GM12878 (cell line): ENCODE measurements at regions not wholly inside any gene's neighbourhood (a gene's known extent, or its start where the extent isn't known, plus 50 kb on each side); places are given as distances from the start of the nearest gene placed in this dataset.

Source experiments
- ATAC-seq: fragments of 200-7000 bp; cut with Tn5 transposase; 3 replicates; pipeline ENCODE4 v1.9.1; 2020; ENCODE audit warnings: mild to moderate bottlenecking, moderate library complexity
- BruUV-seq: library from RNA; stranded (reverse); fragments of 400-500 nt; replicated peaks from 2 replicates; lab custom pipeline; 2021; lab: Mats Ljungman, UMichigan
- CTCF ChIA-PET: fragments of 300-600 bp; sonication (Branson Sonifier 250); formaldehyde crosslinking; extraction: SDS; loops from one replicate; lab custom pipeline; 2021; ENCODE audit warnings: inconsistent platforms; lab: Yijun Ruan, JAX
- POLR2A ChIA-PET: fragments of 350-600 bp; formaldehyde crosslinking; extraction: SDS; loops from one replicate; lab custom pipeline; 2021; ENCODE audit warnings: inconsistent platforms; lab: Charles Lee
- RAD21 ChIA-PET: fragments of 300-600 bp; sonication (Branson Sonifier 250); formaldehyde crosslinking; loops from one replicate; lab custom pipeline; 2023; ENCODE audit warnings: antibody characterized with exemption; ENCODE audit not compliant: unreplicated experiment; lab: Charles Lee
- SMC1A ChIA-PET: fragments of 300-600 bp; sonication (Branson Sonifier 250); formaldehyde crosslinking; loops from one replicate; lab custom pipeline; 2023; ENCODE audit not compliant: unreplicated experiment, uncharacterized antibody; lab: Charles Lee
- DNase-seq: peaks from one replicate; pipeline ENCODE4 v3.0.0-alpha.2; 2011; ENCODE audit warnings: low read depth, low spot score
- FAIRE-seq: peaks from 3 replicates; lab custom pipeline; 2011; peaks lifted over from hg19 to GRCh38; lab: Jason Lieb, UNC
- H2AFZ ChIP-seq: 2 replicates; pipeline ENCODE4 v1.6.0; 2011; ENCODE audit warnings: low read depth, low read length, control low read depth; ENCODE audit not compliant: control insufficient read depth
- H3K27ac ChIP-seq: 2 replicates; pipeline ENCODE4 v1.5.1; 2011; ENCODE audit warnings: control low read depth; ENCODE audit not compliant: control insufficient read depth, insufficient read depth
- H3K27me3 ChIP-seq, 2 experiments: replicated peaks in 1 of 2; 2 replicates each; pipeline versions ENCODE4 v1.6.0 to v1.6.1; 2011; ENCODE audit warnings: low read length in 1 of 2; ENCODE audit not compliant: control insufficient read depth in 2 of 2, insufficient read depth in 2 of 2
- H3K36me3 ChIP-seq, 2 experiments: 2 replicates each; pipeline ENCODE4 v1.5.1; 2011; ENCODE audit warnings: low read length in 1 of 2; ENCODE audit not compliant: control insufficient read depth in 2 of 2, insufficient read depth in 2 of 2
- H3K4me1 ChIP-seq: 2 replicates; pipeline ENCODE4 v1.6.1; 2011; ENCODE audit warnings: mild to moderate bottlenecking, low read length, moderate library complexity, mixed read lengths; ENCODE audit not compliant: control insufficient read depth, insufficient read depth
- H3K4me2 ChIP-seq: 2 replicates; pipeline ENCODE4 v1.6.0; 2011; ENCODE audit warnings: control low read depth; ENCODE audit not compliant: control insufficient read depth, insufficient read depth
- H3K4me3 ChIP-seq: fragments of 200-600 bp; sonication (generic); 2 replicates; pipeline ENCODE4 v1.5.1; 2016
- H3K79me2 ChIP-seq: 2 replicates; pipeline ENCODE4 v1.6.0; 2011; ENCODE audit warnings: low read length; ENCODE audit not compliant: control insufficient read depth, insufficient read depth
- H3K9ac ChIP-seq: 2 replicates; pipeline ENCODE4 v1.8.0; 2011; ENCODE audit warnings: low read length, control low read depth, mixed read lengths; ENCODE audit not compliant: control insufficient read depth, insufficient read depth
- H3K9me3 ChIP-seq: replicated peaks from 3 replicates; pipeline ENCODE4 v1.5.1; 2011; ENCODE audit warnings: mild to moderate bottlenecking, low read length; ENCODE audit not compliant: control insufficient read depth, insufficient read depth
- H4K20me1 ChIP-seq: 2 replicates; pipeline ENCODE4 v1.6.0; 2011; ENCODE audit not compliant: control insufficient read depth, insufficient read depth
- FOS ChIP-seq: IDR thresholded peaks from 3 replicates; pipeline ENCODE4 v1.6.1; 2011; ENCODE audit warnings: borderline replicate concordance; ENCODE audit not compliant: insufficient read length; ENCODE audit errors: extremely low read depth
- JUNB ChIP-seq: IDR thresholded peaks from 2 replicates; pipeline ENCODE4 v1.6.1; 2016; ENCODE audit warnings: antibody characterized with exemption, mild to moderate bottlenecking
- KDM1A ChIP-seq: fragments of 200-600 bp; sonication (generic); IDR thresholded peaks from 2 replicates; pipeline ENCODE4 v1.6.1; 2016; ENCODE audit warnings: borderline replicate concordance
- RELA ChIP-seq: fragments of 450-650 bp; IDR thresholded peaks from 2 replicates; pipeline ENCODE4 v1.8.0; 2014; ENCODE audit warnings: borderline replicate concordance; ENCODE audit not compliant: partially characterized antibody
- SPI1 ChIP-seq: IDR thresholded peaks from 2 replicates; pipeline ENCODE4 v1.6.1; 2011; ENCODE audit warnings: low read depth, mild to moderate bottlenecking, low read length, moderate library complexity, borderline replicate concordance; ENCODE audit not compliant: insufficient read depth
- WGBS: methylation state at CpG from one replicate; pipeline ENCODE4 v1.1.6; 2016; ENCODE audit warnings: low lambda C conversion rate; ENCODE audit not compliant: insufficient replicate concordance, insufficient coverage; ENCODE audit errors: missing lambda C conversion rate; 5-methylcytosine and 5-hydroxymethylcytosine counted together
- in situ Hi-C: fragments of 300-500 bp; cut with MboI; formaldehyde crosslinking; loops from 9 replicates; pipeline ENCODE4 v1.14.3; 2018; ENCODE audit warnings: mixed read lengths
- intact Hi-C: fragments of 100-400 bp; cut with micrococcal nuclease; formaldehyde crosslinking; loops from one replicate; pipeline ENCODE4 v1.14.2; 2022; ENCODE audit not compliant: unreplicated experiment
- TF ChIP-seq, protein P1 (sequence below): fragments of 450-650 bp; formaldehyde crosslinking; IDR thresholded peaks from 2 replicates; pipeline ENCODE4 v1.5.0; 2022; ENCODE audit warnings: mild to moderate bottlenecking, missing genetic modification characterization
- TF ChIP-seq, protein P2 (sequence below): fragments of 450-650 bp; IDR thresholded peaks from 2 replicates; pipeline ENCODE4 v1.6.1; 2017; ENCODE audit warnings: mild to moderate bottlenecking
- TF ChIP-seq, protein P3 (sequence below): IDR thresholded peaks from 2 replicates; pipeline ENCODE4 v1.6.1; 2011; ENCODE audit warnings: borderline replicate concordance, low read depth, mild to moderate bottlenecking, moderate library complexity, mixed read lengths, low read length; ENCODE audit not compliant: insufficient read depth; ENCODE audit errors: extremely low read length

DNA sequence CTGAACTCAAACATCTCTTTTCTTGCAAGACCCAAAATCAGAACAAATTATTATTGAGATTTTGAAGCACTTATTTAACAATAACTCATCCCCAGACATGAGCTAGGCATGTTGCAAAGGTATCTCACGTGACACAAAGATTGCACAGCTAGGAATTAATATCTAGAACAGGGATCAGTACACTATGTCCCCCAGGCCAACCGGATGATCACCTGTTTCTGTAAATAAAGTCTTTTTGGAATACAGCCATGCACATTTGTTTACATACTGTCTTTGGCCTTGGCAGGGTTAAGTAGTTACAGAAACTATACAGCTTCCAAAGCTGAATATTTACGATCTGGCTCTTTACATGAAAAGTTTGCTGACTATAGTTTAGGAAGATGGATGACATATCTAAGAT, 287.7 kb downstream of the ACTL7B start:
- POLR2A ChIA-PET: no interaction called here
- no peaks in the 10 kb centered on the region for H3K36me3 ChIP-seq
- CTCF ChIA-PET: interaction anchor here (0.7 to 6.1 kb wide), 2 partner anchors 160 to 1145 kb away, joined by 3 to 48 read pairs; no protein-coding TSS in a partner anchor
- BruUV-seq: no TSS peak
- H3K27me3 ChIP-seq: no peaks in the 10 kb centered on the region; a peak in 1 of 4 replicates
- no peak overlapping the region for H3K27ac ChIP-seq
- no peaks in the 10 kb centered on the region for H3K4me1 ChIP-seq
- no peak overlapping the region for H2AFZ ChIP-seq
- H3K4me2 ChIP-seq: no peak overlapping the region
- intact Hi-C loops (loop anchor here (5.0 kb wide), 5 partner anchors 101 to 1101 kb away; no protein-coding TSS in a partner anchor), in situ Hi-C loops (loop anchor here (5.0 to 10.0 kb wide), 2 partner anchors 1081 to 1143 kb away; partner anchors contain the start of gene KLF4)
- ATAC-seq: no peak
- SMC1A ChIA-PET: interaction anchor here (1.1 kb wide), 1 partner anchor 100 kb away, joined by 3 read pairs; no protein-coding TSS in a partner anchor
- RAD21 ChIA-PET: interaction anchor here (0.6 to 1.9 kb wide), 2 partner anchors 193 to 424 kb away, joined by 3 to 6 read pairs; no protein-coding TSS in a partner anchor
- TF ChIP-seq FOS (no peak), RELA (no peak), JUNB (no peak), KDM1A (no peak), SPI1 (no peak)
- TF ChIP-seq, protein P1, sequence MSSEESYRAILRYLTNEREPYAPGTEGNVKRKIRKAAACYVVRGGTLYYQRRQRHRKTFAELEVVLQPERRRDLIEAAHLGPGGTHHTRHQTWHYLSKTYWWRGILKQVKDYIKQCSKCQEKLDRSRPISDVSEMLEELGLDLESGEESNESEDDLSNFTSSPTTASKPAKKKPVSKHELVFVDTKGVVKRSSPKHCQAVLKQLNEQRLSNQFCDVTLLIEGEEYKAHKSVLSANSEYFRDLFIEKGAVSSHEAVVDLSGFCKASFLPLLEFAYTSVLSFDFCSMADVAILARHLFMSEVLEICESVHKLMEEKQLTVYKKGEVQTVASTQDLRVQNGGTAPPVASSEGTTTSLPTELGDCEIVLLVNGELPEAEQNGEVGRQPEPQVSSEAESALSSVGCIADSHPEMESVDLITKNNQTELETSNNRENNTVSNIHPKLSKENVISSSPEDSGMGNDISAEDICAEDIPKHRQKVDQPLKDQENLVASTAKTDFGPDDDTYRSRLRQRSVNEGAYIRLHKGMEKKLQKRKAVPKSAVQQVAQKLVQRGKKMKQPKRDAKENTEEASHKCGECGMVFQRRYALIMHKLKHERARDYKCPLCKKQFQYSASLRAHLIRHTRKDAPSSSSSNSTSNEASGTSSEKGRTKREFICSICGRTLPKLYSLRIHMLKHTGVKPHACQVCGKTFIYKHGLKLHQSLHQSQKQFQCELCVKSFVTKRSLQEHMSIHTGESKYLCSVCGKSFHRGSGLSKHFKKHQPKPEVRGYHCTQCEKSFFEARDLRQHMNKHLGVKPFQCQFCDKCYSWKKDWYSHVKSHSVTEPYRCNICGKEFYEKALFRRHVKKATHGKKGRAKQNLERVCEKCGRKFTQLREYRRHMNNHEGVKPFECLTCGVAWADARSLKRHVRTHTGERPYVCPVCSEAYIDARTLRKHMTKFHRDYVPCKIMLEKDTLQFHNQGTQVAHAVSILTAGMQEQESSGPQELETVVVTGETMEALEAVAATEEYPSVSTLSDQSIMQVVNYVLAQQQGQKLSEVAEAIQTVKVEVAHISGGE: no peak
- TF ChIP-seq, protein P2, sequence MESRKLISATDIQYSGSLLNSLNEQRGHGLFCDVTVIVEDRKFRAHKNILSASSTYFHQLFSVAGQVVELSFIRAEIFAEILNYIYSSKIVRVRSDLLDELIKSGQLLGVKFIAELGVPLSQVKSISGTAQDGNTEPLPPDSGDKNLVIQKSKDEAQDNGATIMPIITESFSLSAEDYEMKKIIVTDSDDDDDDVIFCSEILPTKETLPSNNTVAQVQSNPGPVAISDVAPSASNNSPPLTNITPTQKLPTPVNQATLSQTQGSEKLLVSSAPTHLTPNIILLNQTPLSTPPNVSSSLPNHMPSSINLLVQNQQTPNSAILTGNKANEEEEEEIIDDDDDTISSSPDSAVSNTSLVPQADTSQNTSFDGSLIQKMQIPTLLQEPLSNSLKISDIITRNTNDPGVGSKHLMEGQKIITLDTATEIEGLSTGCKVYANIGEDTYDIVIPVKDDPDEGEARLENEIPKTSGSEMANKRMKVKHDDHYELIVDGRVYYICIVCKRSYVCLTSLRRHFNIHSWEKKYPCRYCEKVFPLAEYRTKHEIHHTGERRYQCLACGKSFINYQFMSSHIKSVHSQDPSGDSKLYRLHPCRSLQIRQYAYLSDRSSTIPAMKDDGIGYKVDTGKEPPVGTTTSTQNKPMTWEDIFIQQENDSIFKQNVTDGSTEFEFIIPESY: no peak
- TF ChIP-seq, protein P3, sequence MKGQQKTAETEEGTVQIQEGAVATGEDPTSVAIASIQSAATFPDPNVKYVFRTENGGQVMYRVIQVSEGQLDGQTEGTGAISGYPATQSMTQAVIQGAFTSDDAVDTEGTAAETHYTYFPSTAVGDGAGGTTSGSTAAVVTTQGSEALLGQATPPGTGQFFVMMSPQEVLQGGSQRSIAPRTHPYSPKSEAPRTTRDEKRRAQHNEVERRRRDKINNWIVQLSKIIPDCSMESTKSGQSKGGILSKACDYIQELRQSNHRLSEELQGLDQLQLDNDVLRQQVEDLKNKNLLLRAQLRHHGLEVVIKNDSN: no peak
- TF ChIP-seq, all 136 proteins: peak for 0
- Histone ChIP-seq H4K20me1 (no peaks in the 10 kb centered on the region), H3K9ac (no peak overlapping the region), H3K4me3 (no peak overlapping the region), H3K9me3 (no peaks in the 10 kb centered on the region), H3K79me2 (no peaks in the 10 kb centered on the region)
- DNase-seq (no peak), FAIRE-seq (no peak)
- 1% methylated on average over 3 of the region's 3 CpGs for WGBS
